ELR (cell line): ENCODE measurements at regions not wholly inside any gene's neighbourhood (a gene's known extent, or its start where the extent isn't known, plus 50 kb on each side); places are given as distances from the start of the nearest gene placed in this dataset.
"Not testable (repeated sequence)": the region's sequence is repeated elsewhere in the genome, so short reads cannot be mapped to it uniquely, and the experiment has no call there.

Experiments used
- DNase-seq: peaks from one replicate; pipeline ENCODE4 v3.0.0-alpha.2; 2015; ENCODE audit warnings: low read depth

DNA sequence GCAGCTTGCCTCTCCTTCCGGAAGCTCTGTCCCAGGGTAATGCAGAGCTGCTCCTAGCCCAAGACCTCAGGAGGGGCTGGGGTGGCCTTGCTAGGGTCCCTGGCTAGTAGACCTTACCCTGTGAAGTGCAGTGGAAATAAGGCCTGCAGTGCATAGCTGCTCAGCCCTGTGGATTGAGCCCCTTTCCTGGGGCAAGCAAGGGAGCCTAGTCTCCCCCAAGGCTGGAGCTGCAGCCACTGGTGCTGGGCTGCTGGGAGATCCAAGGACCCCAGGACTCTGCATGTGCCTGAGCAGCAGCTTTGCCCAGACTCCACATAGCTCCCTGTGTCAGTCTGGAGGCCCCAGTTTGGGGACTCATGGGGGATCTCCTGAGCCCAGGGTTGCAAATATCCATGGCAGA is 57.9 kb downstream of the FANCF start:
- DNase-seq = no peak

DNA sequence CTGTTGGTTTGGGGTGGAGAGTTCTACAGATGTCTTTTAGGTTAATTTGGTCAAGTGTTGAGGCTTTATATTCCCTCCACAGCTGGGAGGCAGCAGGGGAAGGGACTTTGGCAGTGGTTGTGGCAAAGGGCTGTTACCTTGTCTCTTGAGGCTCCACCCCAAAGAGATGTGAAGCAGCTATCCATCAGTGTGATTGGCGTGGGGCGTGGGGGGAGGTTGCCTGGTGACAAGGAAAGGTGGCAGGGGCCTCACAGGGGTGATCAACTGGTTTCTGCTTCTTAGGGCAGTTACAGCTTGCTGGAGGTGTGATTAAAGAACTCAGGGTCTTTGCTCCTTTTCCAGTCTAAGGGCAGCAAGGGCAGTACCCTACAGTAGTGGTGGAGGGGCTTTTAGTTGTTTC is 59.3 kb downstream of the FANCF start:
- DNase-seq = no peak

GRCh38 chr11:22561283-22561682 is 64.3 kb downstream of the FANCF start:
- no peak for DNase-seq

- DNase-seq = no peak
Measured at GRCh38 chr11:22559416-22559815, 66.2 kb downstream of the FANCF start.

DNA sequence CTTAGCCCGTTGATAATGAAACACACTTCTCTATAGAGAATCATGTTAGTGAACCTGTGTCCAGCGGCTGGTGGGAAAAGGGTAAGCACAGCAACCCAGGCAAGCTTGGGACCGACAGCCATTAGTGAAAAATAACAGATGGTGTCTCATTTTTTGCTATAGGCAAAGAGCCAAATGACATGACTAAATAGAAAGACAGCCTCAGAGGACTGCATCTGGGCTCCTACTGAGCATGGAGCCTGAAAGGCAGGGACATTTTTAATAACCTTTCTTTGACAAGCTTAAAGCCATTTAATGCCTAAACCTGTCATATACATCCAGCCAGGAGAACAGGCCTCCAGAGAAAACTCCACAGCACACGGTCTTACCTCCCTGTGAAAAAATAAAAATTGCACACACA is 67.0 kb downstream of the FANCF start:
- DNase-seq = no peak

DNA sequence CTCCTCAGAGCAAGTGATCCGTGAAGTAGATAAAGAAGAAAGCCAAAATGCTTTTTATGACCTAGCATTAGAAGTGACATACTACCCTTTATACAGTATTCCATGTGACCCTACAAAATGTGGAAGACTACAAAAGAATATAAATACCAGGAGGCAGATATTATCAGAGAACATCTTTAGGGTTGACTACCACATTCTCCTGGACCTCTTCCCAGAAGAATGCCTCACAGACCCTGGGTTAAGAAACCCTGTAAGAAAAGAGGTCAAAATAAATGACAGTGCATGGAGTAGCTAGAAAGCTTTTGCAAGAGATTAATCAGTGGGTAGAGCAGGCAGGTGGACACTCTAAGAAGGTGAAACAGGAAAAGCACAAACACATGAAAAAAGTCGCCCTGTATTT is 69.2 kb downstream of the FANCF start:
- no peak for DNase-seq

DNA sequence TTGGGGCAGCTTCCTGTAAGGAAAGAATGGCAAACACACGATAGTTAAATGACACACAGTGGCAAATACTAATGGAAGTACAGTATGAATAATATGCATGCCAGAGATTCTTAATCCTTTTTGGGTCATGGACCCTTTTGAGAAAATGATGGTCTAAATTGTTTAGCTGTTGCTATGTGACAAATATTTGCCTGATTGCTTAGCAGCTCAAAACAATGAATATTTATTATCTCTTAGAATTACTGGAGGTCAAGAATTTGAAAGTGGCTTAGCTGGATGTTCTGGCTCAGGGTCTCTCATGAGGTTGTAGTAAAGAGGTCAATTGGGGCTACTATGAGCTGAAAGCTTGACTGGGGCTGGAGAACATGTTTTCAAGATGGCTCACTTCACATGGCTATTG is 69.7 kb downstream of the FANCF start:
- no peak for DNase-seq

DNA sequence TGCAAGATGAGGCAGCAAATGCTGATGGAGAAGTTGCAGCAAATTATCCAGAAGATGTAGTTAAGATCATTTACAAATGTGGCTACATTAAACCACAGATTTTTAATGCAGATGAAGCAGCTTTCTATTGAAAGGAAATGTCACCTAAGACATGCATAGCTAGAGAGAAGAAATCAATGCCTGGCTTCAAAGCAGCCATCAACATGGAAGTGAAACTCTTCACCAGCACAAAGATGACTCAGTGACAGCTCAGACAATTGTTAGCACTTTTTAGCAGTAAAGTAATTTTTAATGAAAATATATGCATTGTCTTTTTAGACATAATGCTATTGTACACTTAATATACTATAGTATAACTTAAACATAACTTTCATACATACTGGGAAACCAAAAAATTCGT is 71.4 kb downstream of the FANCF start:
- no peak for DNase-seq

GRCh38 chr11:22552885-22553284 is 72.7 kb downstream of the FANCF start:
- no peak for DNase-seq

GRCh38 chr11:22546746-22547145 is 78.9 kb downstream of the FANCF start:
- DNase-seq = no peak

DNA sequence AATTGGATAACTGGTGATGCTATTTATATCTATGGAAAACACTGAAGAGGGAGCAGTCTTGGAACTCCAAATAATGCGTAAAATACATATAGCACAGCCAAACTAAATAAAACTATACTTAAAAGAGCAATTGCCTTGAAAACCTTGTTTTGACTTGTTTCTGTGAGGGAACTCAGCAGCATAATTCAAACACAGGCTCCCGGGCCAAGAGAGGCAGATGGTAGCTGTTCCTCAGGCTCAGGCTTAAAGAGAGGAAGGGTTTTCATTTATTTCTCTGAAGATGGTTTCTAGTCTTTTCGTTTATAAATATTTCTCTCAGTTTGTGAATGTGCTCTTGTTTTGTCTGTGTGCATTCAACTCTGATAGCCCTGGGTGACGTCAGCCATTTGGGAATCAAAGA is 82.4 kb downstream of the FANCF start:
- DNase-seq = no peak

GRCh38 chr11:22539821-22540256 is 85.8 kb downstream of the FANCF start:
- DNase-seq = peak; percentile 4

- DNase-seq = no peak
Measured at GRCh38 chr11:22536071-22536470, 89.6 kb downstream of the FANCF start.

DNA sequence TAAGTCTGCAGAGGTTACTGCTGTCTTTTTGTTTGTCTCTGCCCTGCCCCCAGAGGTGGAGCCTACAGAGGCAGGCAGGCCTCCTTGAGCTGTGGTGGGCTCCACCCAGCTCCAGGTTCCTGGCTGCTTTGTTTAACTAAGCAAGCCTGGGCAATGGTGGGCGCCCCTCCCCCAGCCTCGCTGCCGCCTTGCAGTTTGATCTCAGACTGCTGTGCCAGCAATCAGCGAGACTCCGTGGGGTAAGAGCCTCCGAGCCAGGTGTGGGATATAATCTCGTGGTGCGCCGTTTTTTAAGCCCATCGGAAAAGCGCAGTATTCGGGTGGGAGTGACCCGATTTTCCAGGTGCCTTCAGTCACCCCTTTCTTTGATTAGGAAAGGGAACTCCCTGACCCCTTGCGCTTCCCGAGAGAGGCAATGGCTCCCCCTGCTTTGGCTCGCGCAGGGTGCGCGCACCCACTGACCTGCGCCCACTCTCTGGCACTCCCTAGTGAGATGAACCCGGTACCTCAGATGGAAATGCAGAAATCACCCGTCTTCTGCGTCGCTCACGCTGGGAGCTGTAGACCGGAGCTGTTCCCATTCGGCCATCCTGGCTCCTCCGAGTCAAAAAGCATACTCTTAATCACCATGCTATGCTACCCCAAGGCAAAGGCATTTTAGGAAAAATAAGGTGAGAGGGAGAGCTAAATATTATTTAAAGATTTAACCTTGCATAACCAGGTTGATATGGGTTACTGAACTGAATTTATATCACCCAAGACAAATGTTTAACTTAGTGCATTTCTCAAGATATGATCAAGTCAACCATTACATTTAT is 96.8 kb downstream of the FANCF start:
- not testable (repeated sequence) for DNase-seq

- no peak for DNase-seq
Measured at GRCh38 chr11:22522225-22522624, 103.4 kb downstream of the FANCF start.

- DNase-seq = no peak
Measured at GRCh38 chr11:22521226-22521625, 104.4 kb downstream of the FANCF start.

DNA sequence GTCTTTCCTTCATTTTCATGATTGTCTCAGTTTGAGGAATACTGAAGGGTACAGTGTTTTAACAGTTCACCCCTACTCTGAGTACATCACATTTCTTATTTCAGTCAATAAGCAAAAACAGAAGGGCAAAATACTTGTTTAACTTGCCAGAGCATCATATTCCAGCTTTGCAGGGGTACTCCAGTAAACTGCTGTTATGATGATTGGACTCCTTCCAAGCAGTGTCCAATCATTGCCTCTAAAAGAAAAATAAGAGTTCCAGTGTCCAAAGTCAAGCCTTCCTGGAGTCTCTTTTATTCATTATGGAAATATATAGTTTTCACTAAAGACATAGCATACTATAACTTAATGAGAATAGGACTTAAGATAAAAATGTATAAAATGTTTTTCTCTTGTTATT is 105.1 kb downstream of the FANCF start:
- no peak for DNase-seq

- DNase-seq = not testable (repeated sequence)
Measured at GRCh38 chr11:22518344-22518743, 107.3 kb downstream of the FANCF start.

GRCh38 chr11:22516111-22516510 is 109.5 kb downstream of the FANCF start:
- DNase-seq = no peak

DNA sequence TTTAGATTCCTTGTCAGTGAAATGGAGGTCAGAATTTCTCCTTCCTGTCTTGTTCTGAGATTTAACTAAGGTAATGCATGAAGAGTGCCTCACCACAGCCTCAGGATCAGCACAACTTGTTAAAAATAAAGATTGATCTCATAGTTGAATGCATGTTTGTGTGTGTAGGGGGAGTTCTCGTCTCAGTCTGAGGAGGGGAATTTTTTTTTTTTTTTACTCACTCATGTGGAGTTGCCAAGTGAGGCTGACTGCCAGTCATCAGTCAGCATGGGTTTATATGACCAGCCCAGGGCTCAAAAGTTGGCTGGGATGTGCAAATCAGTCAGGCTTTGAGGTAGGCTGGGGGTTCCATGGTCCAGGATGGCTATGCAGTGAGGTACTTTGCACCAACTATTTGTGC is 113.2 kb downstream of the FANCF start:
- no peak for DNase-seq

DNA sequence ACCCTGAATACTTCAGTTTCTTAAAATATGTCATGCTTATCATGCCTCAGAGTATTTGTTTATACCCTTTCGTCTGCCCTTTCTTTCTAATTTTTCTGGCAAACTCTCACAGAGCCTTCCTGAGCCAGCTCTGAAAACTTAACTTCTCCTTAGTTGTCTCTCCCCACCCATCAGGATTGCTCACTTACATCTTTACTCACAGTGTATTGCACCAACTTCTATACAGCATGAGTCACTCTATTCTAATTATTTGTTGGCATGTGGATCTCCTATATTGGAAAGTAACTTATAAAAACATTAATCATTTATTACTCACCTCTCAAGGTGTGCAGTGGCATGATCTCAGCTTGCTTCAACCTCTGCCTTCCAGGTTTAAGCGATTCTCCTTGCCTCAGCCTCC is 114.9 kb downstream of the FANCF start:
- DNase-seq = peak; percentile 4

GRCh38 chr11:22510010-22510409 is 115.6 kb downstream of the FANCF start:
- no peak for DNase-seq

DNA sequence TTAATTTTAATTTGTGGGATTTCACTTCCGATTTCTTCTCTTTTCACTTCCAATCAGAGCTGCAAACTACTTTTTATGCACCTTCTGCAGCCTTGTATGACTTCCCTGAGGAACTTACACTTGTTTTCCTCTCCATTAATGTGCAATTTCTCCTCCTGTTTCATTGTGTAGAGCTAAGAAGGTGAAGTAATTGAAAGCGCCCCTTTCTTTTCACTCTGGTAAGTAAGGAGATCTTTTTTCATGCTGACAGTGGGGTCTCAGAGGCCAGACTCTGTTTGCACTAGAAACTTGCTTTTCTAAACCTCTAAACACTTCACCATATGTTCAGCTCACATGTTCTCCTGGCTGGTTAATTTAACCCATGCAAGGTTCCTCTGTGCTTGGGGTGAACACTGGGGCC is 117.0 kb downstream of the FANCF start:
- no peak for DNase-seq

DNA sequence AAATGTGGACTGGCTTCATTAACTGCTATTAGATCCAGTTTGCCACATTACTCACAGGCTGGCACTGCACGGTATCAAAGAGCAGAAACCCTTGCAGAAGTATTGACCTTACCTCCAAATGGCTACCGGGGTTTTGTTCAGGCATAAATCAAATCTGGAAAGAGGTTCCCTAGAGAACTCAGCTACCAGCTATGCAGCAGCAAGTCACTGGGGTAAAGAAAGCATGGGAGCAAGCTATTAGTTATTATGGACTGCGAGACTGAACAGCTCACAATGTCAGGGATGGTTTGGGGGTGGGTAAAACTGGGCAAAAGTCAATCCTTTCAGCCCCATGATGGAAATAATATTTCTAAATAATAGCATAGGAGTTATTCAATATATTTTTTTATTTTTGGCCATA is 128.1 kb downstream of the FANCF start:
- DNase-seq = no peak
